ENCODE measurements at regions not wholly inside any gene's neighbourhood (a gene's known extent, or its start where the extent isn't known, plus 50 kb on each side); places are given as distances from the start of the nearest gene placed in this dataset.

DNA sequence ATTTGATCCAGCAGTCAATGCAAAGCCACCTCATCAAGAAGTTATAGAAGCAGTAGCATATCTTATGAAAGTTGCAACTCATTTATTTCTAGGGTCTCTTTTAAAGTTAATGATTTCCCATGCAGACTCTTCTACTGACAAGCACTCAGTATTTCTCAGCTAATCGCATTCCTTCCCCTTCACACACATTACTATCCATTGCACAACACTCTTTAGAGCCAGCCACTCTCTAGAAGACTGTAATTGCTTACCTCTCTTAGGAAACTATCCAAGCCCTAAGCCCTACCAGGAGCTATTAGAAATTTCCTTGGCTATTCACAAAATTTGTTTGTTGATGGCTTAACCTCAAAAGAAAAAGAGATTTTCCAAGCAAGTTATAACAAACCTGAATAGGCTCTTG lies 106.0 kb downstream of the ADAMTS1 start:
- peak; percentile 50 for DNase-seq (ENCODE audit: low spot score)

DNA sequence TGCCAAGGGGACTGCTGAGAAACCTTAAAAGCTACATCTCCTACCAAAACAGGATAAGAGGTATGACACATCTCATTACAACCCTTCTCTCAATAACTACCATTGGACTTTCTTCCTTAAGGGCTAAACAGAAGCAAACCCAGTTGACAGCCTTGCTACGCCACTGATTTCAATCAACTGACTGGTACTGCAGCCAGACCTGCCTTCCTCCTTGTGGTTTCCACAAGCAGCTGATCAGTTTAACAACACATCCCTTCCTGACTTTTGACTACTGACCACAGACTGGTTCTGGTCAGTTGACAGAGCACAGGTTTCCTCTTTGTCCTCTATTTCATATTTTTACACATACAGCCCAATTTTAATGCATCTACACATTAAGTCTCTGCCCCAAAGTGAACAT lies 108.8 kb downstream of the ADAMTS1 start:
- DNase-seq (ENCODE audit: low spot score) = no peak

- peak; percentile 64 for DNase-seq (ENCODE audit: low spot score)
Measured at GRCh38 chr21:26732432-26733221, 112.6 kb downstream of the ADAMTS1 start.

DNA sequence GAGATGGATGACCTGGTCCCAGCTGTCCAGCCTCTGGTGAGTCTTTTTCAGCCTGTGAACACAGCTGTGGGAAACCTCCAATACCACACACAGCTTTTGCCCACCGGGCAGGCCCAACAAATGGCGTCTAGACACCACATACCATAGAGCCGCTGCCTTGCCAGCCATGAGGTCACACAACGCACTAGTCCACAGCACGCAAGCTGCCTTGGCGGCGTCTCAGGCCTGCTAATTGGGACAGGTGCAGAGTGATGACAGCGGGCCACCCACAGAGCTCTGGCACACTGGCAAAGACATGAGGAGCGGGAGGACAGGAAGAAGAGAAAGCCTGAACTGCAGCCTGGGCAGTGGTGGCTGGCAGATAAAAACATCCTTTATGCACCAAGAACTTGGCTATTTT lies 125.5 kb downstream of the ADAMTS1 start:
- no peak for DNase-seq (ENCODE audit: low spot score)

DNA sequence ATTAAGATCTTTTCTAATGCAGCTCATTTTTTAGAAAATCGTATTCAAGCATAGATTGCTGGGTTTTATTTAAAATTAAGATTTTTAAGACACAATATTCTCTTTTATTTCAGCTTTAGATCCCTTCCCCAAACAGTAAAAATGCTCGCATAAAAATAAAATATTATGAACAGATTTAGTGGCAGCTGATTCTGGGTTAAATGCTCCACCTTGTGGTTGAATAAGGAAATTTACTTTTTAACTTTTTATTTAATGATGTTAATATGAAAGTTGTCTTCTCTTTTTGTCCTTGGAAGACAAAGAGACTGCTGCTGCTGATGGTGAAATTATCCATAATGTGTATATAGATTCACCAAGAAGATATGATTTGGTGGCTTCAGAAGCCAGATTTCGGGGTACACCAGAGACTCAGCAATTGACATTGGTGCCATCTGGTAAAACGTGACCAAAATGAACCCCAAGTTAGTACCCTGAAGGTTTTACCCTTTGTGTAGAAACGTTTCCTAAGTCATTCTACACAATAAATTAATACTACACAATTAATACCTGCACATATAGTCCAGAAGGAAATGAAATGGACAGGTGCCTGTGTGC lies 128.0 kb downstream of the ADAMTS1 start:
- peak; percentile 26 for DNase-seq (ENCODE audit: low spot score)

- peak; percentile 86 for DNase-seq (ENCODE audit: low spot score)
Measured at GRCh38 chr21:26715878-26716506, 129.2 kb downstream of the ADAMTS1 start.

- DNase-seq (ENCODE audit: low spot score) = no peak
Measured at GRCh38 chr21:26715116-26715515, 130.1 kb downstream of the ADAMTS1 start.

GRCh38 chr21:26710155-26710554 lies 135.1 kb downstream of the ADAMTS1 start:
- no peak for DNase-seq (ENCODE audit: low spot score)

DNA sequence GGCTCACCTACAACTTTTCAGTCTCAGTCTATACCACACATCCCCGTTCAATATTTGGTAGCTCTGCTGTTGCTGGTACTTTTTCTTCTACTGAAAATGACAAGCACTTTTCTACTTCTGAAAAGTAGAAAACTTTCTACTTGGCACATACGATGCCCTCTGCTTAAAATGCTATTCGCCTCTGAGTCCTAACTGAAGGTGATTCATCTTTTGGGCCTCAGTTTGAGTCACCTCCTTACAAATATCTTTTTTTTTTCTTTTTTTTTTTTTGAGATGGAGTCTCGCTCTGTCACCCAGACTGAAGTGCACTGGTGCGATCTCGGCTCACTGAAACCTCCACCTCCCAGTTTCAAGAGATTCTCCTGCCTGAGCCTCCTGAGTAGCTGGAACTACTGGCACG lies 136.0 kb upstream of the CYYR1 start:
- DNase-seq (ENCODE audit: low spot score) = no peak

DNA sequence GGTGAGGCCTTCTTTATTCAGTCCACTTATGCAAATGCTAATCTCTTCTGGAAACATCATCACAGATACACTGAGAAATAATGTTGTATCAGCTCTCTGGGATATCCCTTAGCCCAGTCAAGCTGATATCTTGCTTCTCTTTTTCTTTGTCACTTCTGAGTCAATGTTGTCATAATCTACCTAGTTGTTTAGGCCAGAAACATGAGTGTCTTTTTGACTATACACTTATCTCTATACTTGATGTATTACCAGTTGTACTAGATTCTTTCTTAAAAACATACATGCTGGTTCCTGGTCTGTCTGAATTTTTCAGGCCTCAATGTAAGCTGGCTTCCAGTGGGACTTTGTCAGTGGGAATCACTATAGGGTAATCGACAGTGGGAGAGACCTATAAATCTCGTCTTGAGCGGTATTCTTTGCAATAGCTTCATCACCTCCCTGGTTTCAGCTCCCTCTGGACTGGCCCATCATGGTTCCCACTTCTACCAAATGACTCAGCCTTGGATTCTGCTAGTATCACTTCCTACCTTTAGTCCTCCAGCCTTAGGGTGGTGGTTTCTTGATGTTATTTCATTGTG lies 135.2 kb upstream of the CYYR1 start:
- DNase-seq (ENCODE audit: low spot score) = no peak

DNA sequence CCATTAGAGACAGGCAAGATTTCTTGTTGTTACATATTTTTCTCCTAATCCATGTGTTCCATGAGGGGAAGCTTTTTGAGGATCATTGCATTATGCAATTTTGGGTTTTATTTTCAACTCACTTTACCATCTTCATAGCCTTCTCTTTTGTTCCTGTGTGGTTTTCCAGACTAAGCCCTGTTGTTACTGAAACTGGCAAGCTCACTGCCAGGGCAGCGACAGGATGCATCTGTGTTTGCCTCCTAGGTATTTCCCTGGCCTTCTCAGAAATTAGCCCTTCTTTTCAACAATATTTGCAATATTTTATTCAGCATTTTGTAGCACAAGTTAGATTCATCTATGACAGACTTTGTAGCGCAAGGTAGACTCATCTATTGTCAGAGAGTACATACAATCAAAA lies 134.2 kb upstream of the CYYR1 start:
- no peak for DNase-seq (ENCODE audit: low spot score)

- DNase-seq (ENCODE audit: low spot score) = no peak
Measured at GRCh38 chr21:26698416-26698815, 125.3 kb upstream of the CYYR1 start.

DNA sequence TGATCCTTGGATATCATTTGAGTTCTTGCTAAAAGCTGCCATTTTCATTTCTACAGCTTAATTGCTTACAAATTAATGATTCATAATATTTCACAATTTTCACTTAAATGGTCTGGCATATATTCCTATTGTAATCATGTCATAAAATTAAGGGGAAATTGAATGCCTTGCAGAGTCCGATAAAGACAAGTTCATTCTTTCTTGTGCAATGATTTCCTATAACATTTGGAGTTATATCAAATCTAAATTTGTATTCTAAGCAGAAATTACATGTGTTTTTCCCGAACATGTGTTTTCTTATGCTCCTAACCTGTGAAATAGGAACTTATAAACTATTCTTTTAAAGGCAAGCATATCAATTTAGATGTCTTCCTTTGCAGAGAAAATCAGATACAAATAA lies 118.3 kb upstream of the CYYR1 start:
- DNase-seq (ENCODE audit: low spot score) = no peak

DNA sequence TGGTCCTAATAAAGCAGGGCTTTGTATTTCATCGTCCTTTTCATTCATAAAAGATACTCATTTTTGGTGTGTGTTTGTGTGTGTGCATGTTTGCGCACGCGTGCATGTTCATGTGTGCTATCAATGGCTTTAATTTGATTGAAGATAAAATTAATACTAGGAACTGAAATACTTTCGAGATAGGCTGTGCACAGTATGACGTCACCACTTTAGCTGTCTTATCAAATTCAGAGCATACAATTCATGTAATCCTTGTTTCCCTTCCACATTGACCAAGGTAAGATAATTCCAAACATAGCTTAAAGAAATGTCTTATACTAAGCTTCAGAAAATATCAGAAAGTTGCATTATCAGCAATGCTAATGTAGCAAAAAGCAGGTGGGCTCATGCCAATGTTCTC lies 113.6 kb upstream of the CYYR1 start:
- no peak for DNase-seq (ENCODE audit: low spot score)

- DNase-seq (ENCODE audit: low spot score) = peak; percentile 10
Measured at GRCh38 chr21:26686278-26686677, 113.2 kb upstream of the CYYR1 start.

DNA sequence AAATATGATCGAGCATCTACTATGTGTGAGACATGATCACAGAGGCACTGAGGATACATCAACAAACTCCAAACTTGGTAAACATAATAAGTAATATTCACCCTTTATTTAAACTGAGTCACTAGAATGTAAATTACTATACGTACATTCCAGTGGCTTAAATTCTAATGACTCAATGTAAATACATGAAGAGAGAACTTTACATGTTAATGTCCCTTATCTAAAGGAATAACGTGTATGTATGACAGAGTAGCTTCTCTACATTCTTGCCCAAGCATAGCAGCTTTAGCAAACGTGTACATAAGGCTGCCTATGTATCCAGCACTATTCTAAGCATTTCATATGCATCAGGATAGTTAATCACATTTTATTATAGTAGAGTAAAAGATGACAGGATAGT lies 111.8 kb upstream of the CYYR1 start:
- DNase-seq (ENCODE audit: low spot score) = no peak

DNA sequence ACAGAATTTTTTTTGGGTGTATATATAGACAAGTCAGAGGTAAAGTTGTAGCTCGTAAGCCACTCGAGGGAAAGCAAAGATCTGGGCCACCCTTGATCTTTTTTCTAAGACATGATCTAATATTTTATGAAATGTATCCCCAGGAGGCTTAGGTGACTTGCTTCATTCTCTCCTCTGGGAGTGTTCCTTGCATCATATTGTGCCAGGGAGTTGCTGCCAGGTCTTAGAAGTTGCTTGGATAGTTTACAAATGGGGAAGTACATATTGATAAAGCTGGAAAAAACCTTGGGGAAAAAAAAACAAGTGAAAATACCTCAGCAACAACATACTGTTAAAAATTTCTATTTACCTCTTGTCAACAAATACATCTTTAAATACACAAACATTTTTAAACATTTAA lies 110.9 kb upstream of the CYYR1 start:
- no peak for DNase-seq (ENCODE audit: low spot score)

GRCh38 chr21:26679284-26679683 lies 106.2 kb upstream of the CYYR1 start:
- DNase-seq (ENCODE audit: low spot score) = no peak

DNA sequence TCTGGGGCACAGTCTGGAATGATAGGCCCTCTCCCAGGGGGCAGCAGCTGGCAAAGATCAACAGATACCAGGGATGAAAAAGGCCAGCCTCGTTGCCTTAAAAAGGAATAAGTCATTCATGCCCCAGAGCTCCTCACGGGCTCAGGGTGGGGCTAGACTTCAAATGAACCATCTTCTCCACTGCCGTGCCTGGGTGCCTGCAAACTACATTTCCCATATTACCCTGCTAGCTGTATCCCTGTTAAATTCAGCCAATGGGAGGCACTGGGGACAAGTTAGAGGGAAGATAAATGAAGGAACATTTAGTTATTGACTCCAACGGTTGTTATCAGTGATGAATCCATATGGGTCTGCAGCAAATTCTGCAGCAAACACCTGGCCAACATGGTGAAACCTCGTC lies 101.2 kb upstream of the CYYR1 start:
- no peak for DNase-seq (ENCODE audit: low spot score)

GRCh38 chr21:26669215-26669764 lies 96.2 kb upstream of the CYYR1 start:
- no peak for DNase-seq (ENCODE audit: low spot score)

GRCh38 chr21:26659757-26660156 lies 86.7 kb upstream of the CYYR1 start:
- DNase-seq (ENCODE audit: low spot score) = no peak

DNA sequence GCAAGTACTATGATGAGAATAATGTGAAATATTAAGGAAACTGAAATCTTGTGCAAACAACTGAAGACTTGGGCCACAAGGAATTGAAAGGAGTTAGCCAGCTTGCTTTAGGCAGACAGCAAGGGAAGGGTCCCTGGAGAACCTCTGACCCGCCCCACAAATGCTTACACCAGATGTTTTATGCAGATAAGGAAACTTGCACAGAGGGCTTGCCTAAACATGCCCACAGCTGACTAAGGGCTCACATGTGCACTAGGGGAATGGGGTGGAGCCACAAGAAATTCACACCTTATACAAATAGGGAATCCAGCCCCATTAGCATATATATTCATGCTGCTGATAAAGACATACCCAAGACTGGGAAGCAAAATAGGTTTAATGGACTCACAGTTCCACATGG lies 86.1 kb upstream of the CYYR1 start:
- DNase-seq (ENCODE audit: low spot score) = no peak

- no peak for DNase-seq (ENCODE audit: low spot score)
Measured at GRCh38 chr21:26655460-26655859, 82.4 kb upstream of the CYYR1 start.

All from AG20443 (cell line).